SK-N-SH treated with all-trans-retinoic acid at 6 μM for 48 hours (cell line): ENCODE measurements at regions not wholly inside any gene's neighbourhood (a gene's known extent, or its start where the extent isn't known, plus 50 kb on each side); places are given as distances from the start of the nearest gene placed in this dataset.

Experiments used
- ZFP3 ChIP-seq: fragments of 250-450 bp; sonication (Bioruptor Pico); IDR thresholded peaks from 2 replicates; pipeline ENCODE4 v1.5.0; 2020; ENCODE audit warnings: mild to moderate bottlenecking, moderate library complexity
- TF ChIP-seq, protein P1 (sequence below): fragments of 250-450 bp; sonication (Bioruptor Pico); IDR thresholded peaks from 2 replicates; pipeline ENCODE4 v1.8.0; 2020; ENCODE audit warnings: mild to moderate bottlenecking, moderate library complexity, borderline replicate concordance

DNA sequence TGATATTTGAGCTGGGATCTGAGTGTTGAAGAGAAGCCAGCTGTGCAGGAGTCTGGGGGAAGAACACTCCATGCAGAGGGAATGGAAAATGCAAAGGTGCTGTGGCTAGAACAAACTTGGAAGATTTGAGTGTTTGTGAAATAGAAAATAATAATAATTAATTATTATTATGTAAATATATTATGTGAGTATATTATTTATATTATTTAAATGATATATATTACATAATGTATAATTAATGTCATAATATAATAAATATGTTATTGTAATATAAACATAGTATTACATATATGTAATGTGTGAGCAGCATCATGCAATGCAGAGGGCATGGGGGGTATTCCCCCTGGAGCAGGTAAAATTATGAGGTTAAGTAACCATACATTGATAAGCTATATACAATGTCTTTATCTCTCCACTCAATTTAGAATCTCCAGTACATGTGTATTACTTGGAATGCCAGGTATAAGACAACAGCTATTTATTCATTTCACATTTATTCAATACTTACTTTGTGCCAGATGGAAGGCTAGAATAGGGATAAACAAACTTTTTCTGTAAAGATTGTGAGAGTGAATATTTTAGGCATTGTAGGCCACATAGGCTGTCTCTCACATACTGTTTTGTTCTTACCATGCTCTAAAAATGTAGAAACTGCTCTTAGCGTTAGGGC lies 218.6 kb downstream of the MTHFS start:
- TF ChIP-seq ZFP3 = no peak
- TF ChIP-seq, protein P1, sequence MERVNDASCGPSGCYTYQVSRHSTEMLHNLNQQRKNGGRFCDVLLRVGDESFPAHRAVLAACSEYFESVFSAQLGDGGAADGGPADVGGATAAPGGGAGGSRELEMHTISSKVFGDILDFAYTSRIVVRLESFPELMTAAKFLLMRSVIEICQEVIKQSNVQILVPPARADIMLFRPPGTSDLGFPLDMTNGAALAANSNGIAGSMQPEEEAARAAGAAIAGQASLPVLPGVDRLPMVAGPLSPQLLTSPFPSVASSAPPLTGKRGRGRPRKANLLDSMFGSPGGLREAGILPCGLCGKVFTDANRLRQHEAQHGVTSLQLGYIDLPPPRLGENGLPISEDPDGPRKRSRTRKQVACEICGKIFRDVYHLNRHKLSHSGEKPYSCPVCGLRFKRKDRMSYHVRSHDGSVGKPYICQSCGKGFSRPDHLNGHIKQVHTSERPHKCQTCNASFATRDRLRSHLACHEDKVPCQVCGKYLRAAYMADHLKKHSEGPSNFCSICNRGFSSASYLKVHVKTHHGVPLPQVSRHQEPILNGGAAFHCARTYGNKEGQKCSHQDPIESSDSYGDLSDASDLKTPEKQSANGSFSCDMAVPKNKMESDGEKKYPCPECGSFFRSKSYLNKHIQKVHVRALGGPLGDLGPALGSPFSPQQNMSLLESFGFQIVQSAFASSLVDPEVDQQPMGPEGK = no peak
